ENCODE measurements at regions not wholly inside any gene's neighbourhood (a gene's known extent, or its start where the extent isn't known, plus 50 kb on each side); places are given as distances from the start of the nearest gene placed in this dataset.
"Not testable (repeated sequence)": the region's sequence is repeated elsewhere in the genome, so short reads cannot be mapped to it uniquely, and the experiment has no call there.

GRCh38 chr15:75114327-75114726 is 87.4 kb upstream of the C15orf39 start:
- Histone ChIP-seq H3K27ac (peak overlapping the region in 1 of 2 donors; percentile 48), H3K9me3 (no peaks in the 10 kb centered on the region), H3K4me3 (no peak overlapping the region), H3K36me3 (ENCODE audit: low read depth, missing control alignments) (no peaks in the 10 kb centered on the region), H3K27me3 (no peaks in the 10 kb centered on the region), H3K4me1 (no peaks in the 10 kb centered on the region)
- WGBS, 2 donors: 79 to 98% methylated on average over 7 of the region's 7 CpGs
- no peak for DNase-seq
- intact Hi-C loops (cut with DNase I; ENCODE audit: low total_unique reads): no loop called here
- no peak for TF ChIP-seq CTCF (IDR thresholded peaks at IDR 0.05)
- TF ChIP-seq POLR2A (IDR thresholded peaks at IDR 0.05): no peak

GRCh38 chr15:75114796-75115195 is 86.9 kb upstream of the C15orf39 start:
- H3K9me3 ChIP-seq: no peaks in the 10 kb centered on the region
- peak overlapping the region in 1 of 2 donors; percentile 48 for H3K27ac ChIP-seq
- intact Hi-C loops (cut with DNase I; ENCODE audit: low total_unique reads): no loop called here
- no peaks in the 10 kb centered on the region for H3K4me1 ChIP-seq
- no peak overlapping the region for H3K4me3 ChIP-seq
- 71 to 73% methylated on average over 3 of the region's 3 CpGs for WGBS, 2 donors
- H3K27me3 ChIP-seq: no peaks in the 10 kb centered on the region
- TF ChIP-seq POLR2A (IDR thresholded peaks at IDR 0.05) (no peak), CTCF (IDR thresholded peaks at IDR 0.05) (no peak)
- no peaks in the 10 kb centered on the region for H3K36me3 ChIP-seq (ENCODE audit: low read depth, missing control alignments)
- DNase-seq: peak; percentile 50

GRCh38 chr15:75115411-75115913 is 86.2 kb upstream of the C15orf39 start:
- WGBS, 2 donors: 47% methylated on average over 8 of the region's 8 CpGs
- intact Hi-C loops (cut with DNase I; ENCODE audit: low total_unique reads): not testable (repeated sequence)

GRCh38 chr15:75116143-75116542 is 85.5 kb upstream of the C15orf39 start:
- DNase-seq; H3K27ac ChIP-seq; H3K27me3 ChIP-seq; H3K36me3 ChIP-seq (ENCODE audit: low read depth, missing control alignments); intact Hi-C loops (cut with DNase I; ENCODE audit: low total_unique reads); H3K9me3 ChIP-seq; H3K4me1 ChIP-seq: not testable (repeated sequence)
- peak overlapping the region; percentile 34 to 56 for H3K4me3 ChIP-seq
- WGBS, 2 donors: 71 to 87% methylated on average over 5 to 31 of the region's 31 CpGs

More at GRCh38 chr15:75115411-75115913, 86.2 kb upstream of the C15orf39 start:
- Histone ChIP-seq H3K27ac (peak overlapping the region in 1 of 2 donors; percentile 48), H3K4me3 (peak overlapping the region in 1 of 2 donors; percentile 56)
- not testable (repeated sequence) for H3K36me3 ChIP-seq (ENCODE audit: low read depth, missing control alignments); H3K9me3 ChIP-seq; H3K27me3 ChIP-seq; H3K4me1 ChIP-seq
- DNase-seq: peak; percentile 43

- no peak for DNase-seq
- Histone ChIP-seq H3K9me3 (no peaks in the 10 kb centered on the region), H3K4me1 (no peaks in the 10 kb centered on the region), H3K4me3 (no peak overlapping the region), H3K27ac (no peak overlapping the region), H3K27me3 (no peaks in the 10 kb centered on the region), H3K36me3 (ENCODE audit: low read depth, missing control alignments) (no peaks in the 10 kb centered on the region)
- no peak for TF ChIP-seq CTCF (IDR thresholded peaks at IDR 0.05)
- no peak for TF ChIP-seq POLR2A (IDR thresholded peaks at IDR 0.05)
- 90 to 100% methylated on average over 1 of the region's 1 CpG for WGBS, 2 donors
- intact Hi-C loops (cut with DNase I; ENCODE audit: low total_unique reads): no loop called here
Observed at GRCh38 chr15:75117993-75118392, 83.7 kb upstream of the C15orf39 start.

GRCh38 chr15:75119312-75119711 is 82.4 kb upstream of the C15orf39 start:
- H3K27ac ChIP-seq; H3K36me3 ChIP-seq (ENCODE audit: low read depth, missing control alignments); H3K4me3 ChIP-seq; DNase-seq; H3K27me3 ChIP-seq; H3K4me1 ChIP-seq; intact Hi-C loops (cut with DNase I; ENCODE audit: low total_unique reads); H3K9me3 ChIP-seq: not testable (repeated sequence)
- WGBS, 2 donors: 72 to 77% methylated on average over 4 of the region's 4 CpGs
